HEK293T (cell line): ENCODE measurements at regions not wholly inside any gene's neighbourhood (a gene's known extent, or its start where the extent isn't known, plus 50 kb on each side); places are given as distances from the start of the nearest gene placed in this dataset.

Experiments
- ARNT ChIP-seq: fragments of 450-650 bp; IDR thresholded peaks from 2 replicates; pipeline ENCODE4 v1.6.1; 2017; ENCODE audit warnings: mild to moderate bottlenecking
- BHLHE40 ChIP-seq: fragments of 450-650 bp; IDR thresholded peaks from 2 replicates; pipeline ENCODE4 v1.6.1; 2016; ENCODE audit warnings: mild to moderate bottlenecking, moderate library complexity, borderline replicate concordance
- FOXA1 ChIP-seq: fragments of 450-650 bp; IDR thresholded peaks from 2 replicates; pipeline ENCODE4 v1.6.1; 2016; ENCODE audit warnings: mild to moderate bottlenecking
- FOXK2 ChIP-seq: fragments of 450-650 bp; IDR thresholded peaks from 2 replicates; pipeline ENCODE4 v1.6.1; 2016; ENCODE audit warnings: mild to moderate bottlenecking
- FOXM1 ChIP-seq: fragments of 450-650 bp; IDR thresholded peaks from 2 replicates; pipeline ENCODE4 v1.6.1; 2017; ENCODE audit warnings: mild to moderate bottlenecking, borderline replicate concordance
- L3MBTL2 ChIP-seq: fragments of 450-650 bp; conservative IDR thresholded peaks from 2 replicates; pipeline ENCODE4 v1.6.1; 2016; ENCODE audit warnings: mild to moderate bottlenecking
- NFRKB ChIP-seq: fragments of 450-650 bp; IDR thresholded peaks from 2 replicates; pipeline ENCODE4 v1.6.1; 2016; ENCODE audit warnings: mild to moderate bottlenecking, moderate library complexity
- SP1 ChIP-seq: fragments of 450-650 bp; IDR thresholded peaks from 2 replicates; pipeline ENCODE4 v1.6.1; 2017
- TARDBP ChIP-seq: fragments of 450-650 bp; IDR thresholded peaks from 2 replicates; pipeline ENCODE4 v1.6.1; 2016
- ZNF384 ChIP-seq: fragments of 450-650 bp; IDR thresholded peaks from 2 replicates; pipeline ENCODE4 v1.6.1; 2016

DNA sequence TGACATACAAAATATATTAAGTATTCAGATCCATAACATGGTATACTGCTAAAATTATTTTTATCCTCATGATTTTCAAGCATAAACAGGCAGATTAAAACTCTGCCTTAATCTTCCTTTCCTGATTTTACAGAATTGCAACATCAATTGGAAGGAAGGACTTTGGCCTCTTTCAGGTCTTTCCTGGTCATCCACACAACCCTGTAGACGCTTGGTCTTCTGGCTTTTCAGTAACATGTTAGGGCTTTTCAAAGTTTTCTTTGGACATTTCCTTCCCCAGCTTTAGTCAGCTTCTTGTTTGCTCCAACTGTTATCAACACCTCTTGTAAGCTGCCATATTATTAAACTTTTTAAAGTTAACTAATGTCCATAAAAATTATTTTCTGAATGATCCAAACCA, 1364.9 kb upstream of the NRXN1 start:
- TF ChIP-seq TARDBP (no peak), FOXA1 (no peak), NFRKB (no peak), SP1 (no peak), L3MBTL2 (no peak), ARNT (no peak), BHLHE40 (no peak), FOXM1 (no peak), ZNF384 (no peak), FOXK2 (no peak)
